ENCODE measurements at regions not wholly inside any gene's neighbourhood (a gene's known extent, or its start where the extent isn't known, plus 50 kb on each side); places are given as distances from the start of the nearest gene placed in this dataset.

DNA sequence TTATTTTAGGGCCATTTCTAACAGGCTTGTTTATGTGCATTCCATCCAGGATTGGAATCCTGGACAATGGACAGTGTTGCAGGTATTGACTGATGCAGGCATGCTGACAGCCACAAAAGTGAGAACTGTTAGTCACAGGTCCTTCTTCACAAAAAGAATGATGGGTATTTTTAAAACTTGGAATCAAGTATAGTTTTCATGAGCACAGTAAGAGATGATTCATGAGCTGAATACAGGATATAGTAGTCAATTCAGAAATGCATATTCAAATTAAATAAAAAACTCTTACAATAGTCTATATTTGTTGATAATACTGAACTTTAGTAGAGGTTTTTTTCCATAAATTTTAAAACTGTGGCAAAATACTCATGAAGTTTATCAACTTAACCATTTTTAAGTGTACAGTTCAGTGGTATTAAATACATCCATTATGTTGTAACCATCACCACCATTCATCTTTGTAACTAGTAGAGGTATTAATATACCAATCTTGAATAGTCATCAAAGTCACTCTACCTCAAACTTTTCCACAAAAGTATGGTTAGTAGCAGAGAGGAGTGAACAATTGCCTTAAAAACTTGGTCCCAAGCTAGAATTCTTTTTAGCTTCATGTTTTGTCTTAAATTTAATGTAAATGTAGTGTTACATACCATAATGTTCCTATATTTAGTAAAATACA is 79.5 kb downstream of the KCNRG start:
- no peak for DNase-seq (ENCODE audit: low spot score)
- Histone ChIP-seq H3K27me3 (no peaks in the 10 kb centered on the region), H3K36me3 (replicated peaks; ENCODE audit: insufficient read depth, low read depth) (no peaks in the 10 kb centered on the region), H3K4me3 (no peak overlapping the region), H3K4me1 (ENCODE audit: insufficient read depth) (no peaks in the 10 kb centered on the region), H3K79me2 (peaks cover 79% of the 10 kb centered on the region), H3K27ac (no peak overlapping the region), H2AFZ (no peak overlapping the region), H3K9me2 (replicated peaks; ENCODE audit: insufficient read depth) (no peaks in the 10 kb centered on the region), H3K9me3 (ENCODE audit: low read depth) (peaks cover 14% of the 10 kb centered on the region), H4K20me1 (ENCODE audit: insufficient read depth, poor library complexity, severe bottlenecking) (no peaks in the 10 kb centered on the region), H3K4me2 (no peak overlapping the region)
- TF ChIP-seq, protein P1, sequence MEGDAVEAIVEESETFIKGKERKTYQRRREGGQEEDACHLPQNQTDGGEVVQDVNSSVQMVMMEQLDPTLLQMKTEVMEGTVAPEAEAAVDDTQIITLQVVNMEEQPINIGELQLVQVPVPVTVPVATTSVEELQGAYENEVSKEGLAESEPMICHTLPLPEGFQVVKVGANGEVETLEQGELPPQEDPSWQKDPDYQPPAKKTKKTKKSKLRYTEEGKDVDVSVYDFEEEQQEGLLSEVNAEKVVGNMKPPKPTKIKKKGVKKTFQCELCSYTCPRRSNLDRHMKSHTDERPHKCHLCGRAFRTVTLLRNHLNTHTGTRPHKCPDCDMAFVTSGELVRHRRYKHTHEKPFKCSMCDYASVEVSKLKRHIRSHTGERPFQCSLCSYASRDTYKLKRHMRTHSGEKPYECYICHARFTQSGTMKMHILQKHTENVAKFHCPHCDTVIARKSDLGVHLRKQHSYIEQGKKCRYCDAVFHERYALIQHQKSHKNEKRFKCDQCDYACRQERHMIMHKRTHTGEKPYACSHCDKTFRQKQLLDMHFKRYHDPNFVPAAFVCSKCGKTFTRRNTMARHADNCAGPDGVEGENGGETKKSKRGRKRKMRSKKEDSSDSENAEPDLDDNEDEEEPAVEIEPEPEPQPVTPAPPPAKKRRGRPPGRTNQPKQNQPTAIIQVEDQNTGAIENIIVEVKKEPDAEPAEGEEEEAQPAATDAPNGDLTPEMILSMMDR (IDR thresholded peaks at IDR 0.05; ENCODE audit: poor library complexity) = no peak
- TF ChIP-seq EZH2phosphoT487 (IDR thresholded peaks at IDR 0.05; ENCODE audit: low read depth, severe bottlenecking, unreplicated experiment) = no peak
- no peak for TF ChIP-seq EZH2 (IDR thresholded peaks at IDR 0.05; ENCODE audit: borderline replicate concordance)

DNA sequence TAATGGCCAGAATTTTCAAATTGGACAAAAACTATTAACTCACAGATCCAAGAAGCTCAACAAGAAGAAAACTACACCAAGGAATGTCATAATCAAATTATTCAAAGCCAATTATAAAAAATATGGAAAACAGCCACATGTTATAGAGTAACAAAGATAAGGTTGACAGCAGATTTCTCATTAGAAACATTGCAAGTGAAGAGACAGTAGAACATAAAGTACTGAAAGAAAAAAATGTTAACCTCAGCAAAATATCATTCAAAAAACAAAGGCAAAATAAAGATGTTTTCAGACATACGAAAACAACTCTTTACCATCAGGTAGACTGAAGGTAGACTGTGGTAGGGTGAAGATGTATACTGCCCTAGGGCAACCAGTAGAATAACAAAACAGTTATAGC is 83.4 kb downstream of the KCNRG start:
- Histone ChIP-seq H3K79me2 (peaks cover 85% of the 10 kb centered on the region), H3K4me3 (no peak overlapping the region), H4K20me1 (ENCODE audit: insufficient read depth, poor library complexity, severe bottlenecking) (no peaks in the 10 kb centered on the region), H2AFZ (no peak overlapping the region), H3K27me3 (no peaks in the 10 kb centered on the region), H3K4me2 (no peak overlapping the region), H3K27ac (no peak overlapping the region), H3K9me2 (replicated peaks; ENCODE audit: insufficient read depth) (no peaks in the 10 kb centered on the region), H3K9me3 (ENCODE audit: low read depth) (peaks cover 14% of the 10 kb centered on the region), H3K36me3 (replicated peaks; ENCODE audit: insufficient read depth, low read depth) (no peaks in the 10 kb centered on the region), H3K4me1 (ENCODE audit: insufficient read depth) (no peaks in the 10 kb centered on the region)
- DNase-seq (ENCODE audit: low spot score) = no peak
- TF ChIP-seq, protein P1 (IDR thresholded peaks at IDR 0.05; ENCODE audit: poor library complexity) = no peak
- TF ChIP-seq EZH2 (IDR thresholded peaks at IDR 0.05; ENCODE audit: borderline replicate concordance) (no peak), EZH2phosphoT487 (IDR thresholded peaks at IDR 0.05; ENCODE audit: low read depth, severe bottlenecking, unreplicated experiment) (no peak)
- WGBS (ENCODE audit: low lambda C conversion rate, missing lambda C conversion rate) = 100% methylated on average over 1 of the region's 1 CpG

DNA sequence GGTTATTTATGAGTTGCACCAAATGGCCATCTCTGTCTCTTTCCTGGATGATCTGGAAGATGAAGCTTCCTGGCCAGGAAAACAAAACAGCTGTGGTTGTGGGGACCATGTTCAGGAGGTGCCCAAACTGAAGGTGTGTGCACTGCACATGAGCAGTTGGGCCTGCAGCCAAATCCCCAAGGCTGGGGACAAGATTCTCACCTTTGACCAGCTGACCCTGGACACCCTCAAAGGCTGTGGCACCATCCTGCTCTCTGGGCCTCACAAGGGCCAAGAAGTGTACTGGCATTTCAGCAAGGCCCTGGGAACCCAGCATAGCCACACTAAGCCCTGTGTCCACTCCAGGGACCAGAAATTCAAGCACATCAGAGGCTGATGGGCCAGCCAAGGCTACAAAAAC is 84.2 kb downstream of the KCNRG start:
- H2AFZ ChIP-seq = no peak overlapping the region
- H4K20me1 ChIP-seq (ENCODE audit: insufficient read depth, poor library complexity, severe bottlenecking) = no peaks in the 10 kb centered on the region
- no peaks in the 10 kb centered on the region for H3K9me2 ChIP-seq (replicated peaks; ENCODE audit: insufficient read depth)
- H3K4me2 ChIP-seq = no peak overlapping the region
- DNase-seq (ENCODE audit: low spot score) = no peak
- H3K4me1 ChIP-seq (ENCODE audit: insufficient read depth) = no peaks in the 10 kb centered on the region
- TF ChIP-seq, protein P1 (IDR thresholded peaks at IDR 0.05; ENCODE audit: poor library complexity) = no peak
- H3K4me3 ChIP-seq = no peak overlapping the region
- no peaks in the 10 kb centered on the region for H3K36me3 ChIP-seq (replicated peaks; ENCODE audit: insufficient read depth, low read depth)
- no peaks in the 10 kb centered on the region for H3K27me3 ChIP-seq
- peaks cover 84% of the 10 kb centered on the region for H3K79me2 ChIP-seq
- peaks cover 14% of the 10 kb centered on the region for H3K9me3 ChIP-seq (ENCODE audit: low read depth)
- H3K27ac ChIP-seq = no peak overlapping the region

- H3K4me2 ChIP-seq = no peak overlapping the region
- DNase-seq (ENCODE audit: low spot score) = no peak
- no peak overlapping the region for H3K4me3 ChIP-seq
- H3K27me3 ChIP-seq = no peaks in the 10 kb centered on the region
- no peak overlapping the region for H2AFZ ChIP-seq
- TF ChIP-seq EZH2phosphoT487 (IDR thresholded peaks at IDR 0.05; ENCODE audit: low read depth, severe bottlenecking, unreplicated experiment) (no peak), EZH2 (IDR thresholded peaks at IDR 0.05; ENCODE audit: borderline replicate concordance) (no peak)
- TF ChIP-seq, protein P1 (IDR thresholded peaks at IDR 0.05; ENCODE audit: poor library complexity) = no peak
- peaks cover 73% of the 10 kb centered on the region for H3K79me2 ChIP-seq
- peaks cover 14% of the 10 kb centered on the region for H3K9me3 ChIP-seq (ENCODE audit: low read depth)
- no peak overlapping the region for H3K27ac ChIP-seq
- H3K36me3 ChIP-seq (replicated peaks; ENCODE audit: insufficient read depth, low read depth) = no peaks in the 10 kb centered on the region
- H3K4me1 ChIP-seq (ENCODE audit: insufficient read depth) = no peaks in the 10 kb centered on the region
- H3K9me2 ChIP-seq (replicated peaks; ENCODE audit: insufficient read depth) = no peaks in the 10 kb centered on the region
- no peaks in the 10 kb centered on the region for H4K20me1 ChIP-seq (ENCODE audit: insufficient read depth, poor library complexity, severe bottlenecking)
Observed at GRCh38 chr13:50101590-50101989, 86.3 kb downstream of the KCNRG start.

Measured in hepatocyte (in vitro differentiated cells).